ENCODE measurements at regions not wholly inside any gene's neighbourhood (a gene's known extent, or its start where the extent isn't known, plus 50 kb on each side); places are given as distances from the start of the nearest gene placed in this dataset.

- DNase-seq (ENCODE audit: low read depth) = no peak
Observed at GRCh38 chr20:50242548-50242862, 51.9 kb downstream of the CEBPB start.

GRCh38 chr20:50242863-50243609 is 52.4 kb downstream of the CEBPB start:
- no peak for DNase-seq (ENCODE audit: low read depth)

GRCh38 chr20:50243610-50244351 is 53.2 kb downstream of the CEBPB start:
- DNase-seq (ENCODE audit: low read depth) = no peak

- DNase-seq (ENCODE audit: low read depth) = no peak
Observed at GRCh38 chr20:50244352-50245149, 53.9 kb downstream of the CEBPB start.

- peak; percentile 45 for DNase-seq (ENCODE audit: low read depth)
Observed at GRCh38 chr20:50245498-50246366, 55.1 kb downstream of the CEBPB start.

- DNase-seq (ENCODE audit: low read depth) = no peak
Observed at GRCh38 chr20:50246367-50247195, 56.0 kb downstream of the CEBPB start.

GRCh38 chr20:50247196-50248094 is 56.8 kb downstream of the CEBPB start:
- no peak for DNase-seq (ENCODE audit: low read depth)

- no peak for DNase-seq (ENCODE audit: low read depth)
Observed at GRCh38 chr20:50248104-50248641, 57.5 kb downstream of the CEBPB start.

- DNase-seq (ENCODE audit: low read depth) = no peak
Observed at GRCh38 chr20:50249447-50250388, 59.1 kb downstream of the CEBPB start.

- no peak for DNase-seq (ENCODE audit: low read depth)
Observed at GRCh38 chr20:50250679-50251382, 60.2 kb downstream of the CEBPB start.

- DNase-seq (ENCODE audit: low read depth) = no peak
Observed at GRCh38 chr20:50251383-50251748, 60.7 kb downstream of the CEBPB start.

GRCh38 chr20:50251992-50252511 is 61.4 kb downstream of the CEBPB start:
- no peak for DNase-seq (ENCODE audit: low read depth)

GRCh38 chr20:50252701-50253100 is 62.1 kb downstream of the CEBPB start:
- no peak for DNase-seq (ENCODE audit: low read depth)

GRCh38 chr20:50253101-50253500 is 62.5 kb downstream of the CEBPB start:
- DNase-seq (ENCODE audit: low read depth) = no peak

- DNase-seq (ENCODE audit: low read depth) = no peak
Observed at GRCh38 chr20:50254466-50255079, 63.9 kb downstream of the CEBPB start.

- DNase-seq (ENCODE audit: low read depth) = no peak
Observed at GRCh38 chr20:50256577-50256976, 65.9 kb downstream of the CEBPB start.

- DNase-seq (ENCODE audit: low read depth) = no peak
Observed at GRCh38 chr20:50257860-50258259, 67.2 kb downstream of the CEBPB start.

Measured in fibroblast of the conjunctiva (primary cell).